Upper lobe of left lung (tissue), 6 donors: ENCODE measurements at regions not wholly inside any gene's neighbourhood (a gene's known extent, or its start where the extent isn't known, plus 50 kb on each side); places are given as distances from the start of the nearest gene placed in this dataset.

ENCODE experiments used
- ATAC-seq, 2 donors: fragments of 200-7000 bp; cut with Tn5 transposase; one replicate each; pipeline ENCODE4 v1.9.1; 2022; ENCODE audit warnings: mild to moderate bottlenecking in 2 of 2, moderate library complexity in 2 of 2; ENCODE audit not compliant: low FRiP score in 2 of 2
- DNase-seq, 2 donors: peaks; one replicate each; pipeline ENCODE4 v3.0.0-alpha.2; 2019 to 2020
- H3K27ac ChIP-seq, 4 donors: fragments of 200-600 bp; sonication (generic); one replicate each; pipeline ENCODE4 v1.5.1; 2016 to 2019
- H3K27me3 ChIP-seq, 4 donors: fragments of 200-600 bp; sonication (generic); one replicate each; pipeline ENCODE4 v1.5.1; 2017 to 2019
- H3K36me3 ChIP-seq, 4 donors: fragments of 200-600 bp; sonication (generic); one replicate each; pipeline ENCODE4 v1.5.1; 2016 to 2019
- H3K4me1 ChIP-seq, 4 donors: fragments of 200-600 bp; sonication (generic); one replicate each; pipeline ENCODE4 v1.5.1; 2018 to 2019
- H3K4me3 ChIP-seq, 4 donors: fragments of 200-600 bp; sonication (generic); one replicate each; pipeline ENCODE4 v1.5.1; 2017 to 2019; ENCODE audit warnings: mild to moderate bottlenecking in 2 of 4, moderate library complexity in 1 of 4
- H3K9me3 ChIP-seq, 4 donors: fragments of 200-600 bp; sonication (generic); one replicate each; pipeline ENCODE4 v1.5.1; 2018 to 2019
- EP300 ChIP-seq, 4 donors: sonication (generic); formaldehyde crosslinking; IDR thresholded peaks; one replicate each; pipeline ENCODE4 v1.5.1; 2017; ENCODE audit warnings: antibody characterized with exemption in 4 of 4, control low read depth in 2 of 4
- POLR2A ChIP-seq, 4 donors: fragments of 450-650 bp; IDR thresholded peaks; one replicate each; pipeline ENCODE4 v1.5.1; 2016 to 2017; ENCODE audit warnings: antibody characterized with exemption in 4 of 4, mild to moderate bottlenecking in 2 of 4
- POLR2AphosphoS5 ChIP-seq, 2 donors: sonication (generic); formaldehyde crosslinking; IDR thresholded peaks; one replicate each; pipeline ENCODE4 v1.5.1; 2017; ENCODE audit warnings: antibody characterized with exemption in 2 of 2
- WGBS, 2 donors: methylation state at CpG; one replicate each; pipeline ENCODE4 v1.1.5; 2017 to 2018; 5-methylcytosine and 5-hydroxymethylcytosine counted together
- TF ChIP-seq, protein P1 (sequence below), 6 experiments: fragments of 450-650 bp in 4 of 6; fragments of 200-600 bp in 2 of 6; sonication (generic) in 2 of 6; IDR thresholded peaks; one replicate each; pipeline ENCODE4 v1.5.1; 2016 to 2019; ENCODE audit warnings: antibody characterized with exemption in 6 of 6
- donor health status: DM: no; HTN: no; CAD: no; lungs with moderate emphysema.
- donor health status: DM: no; HTN: yes; CAD: no; lungs with severe emphysema.

DNA sequence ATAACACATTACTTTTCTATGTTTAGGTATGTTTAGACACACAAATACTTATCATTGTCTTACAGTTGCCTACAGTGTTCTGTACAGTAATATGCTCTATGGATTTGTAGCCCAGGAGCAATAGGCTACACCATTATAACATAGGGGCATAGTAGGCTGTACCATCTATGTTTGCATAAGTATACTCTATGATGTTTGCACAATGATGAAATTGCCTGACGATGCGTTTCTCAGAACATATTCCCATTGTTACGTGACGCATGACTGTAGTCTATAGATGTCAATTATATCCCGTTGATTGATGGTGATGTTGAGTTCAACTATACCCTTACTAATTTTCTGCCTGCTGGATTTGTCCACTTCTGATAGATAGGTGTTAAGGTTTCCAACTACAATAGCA is 139.4 kb upstream of the PFN2 start:
- Histone ChIP-seq H3K4me1 (no peaks in the 10 kb centered on the region), H3K27ac (no peak overlapping the region), H3K36me3 (no peaks in the 10 kb centered on the region), H3K4me3 (no peak overlapping the region), H3K27me3 (no peaks in the 10 kb centered on the region), H3K9me3 (no peaks in the 10 kb centered on the region)
- TF ChIP-seq POLR2AphosphoS5 (IDR thresholded peaks at IDR 0.05) (no peak), EP300 (IDR thresholded peaks at IDR 0.05) (no peak), POLR2A (IDR thresholded peaks at IDR 0.05) (no peak)
- TF ChIP-seq, protein P1, sequence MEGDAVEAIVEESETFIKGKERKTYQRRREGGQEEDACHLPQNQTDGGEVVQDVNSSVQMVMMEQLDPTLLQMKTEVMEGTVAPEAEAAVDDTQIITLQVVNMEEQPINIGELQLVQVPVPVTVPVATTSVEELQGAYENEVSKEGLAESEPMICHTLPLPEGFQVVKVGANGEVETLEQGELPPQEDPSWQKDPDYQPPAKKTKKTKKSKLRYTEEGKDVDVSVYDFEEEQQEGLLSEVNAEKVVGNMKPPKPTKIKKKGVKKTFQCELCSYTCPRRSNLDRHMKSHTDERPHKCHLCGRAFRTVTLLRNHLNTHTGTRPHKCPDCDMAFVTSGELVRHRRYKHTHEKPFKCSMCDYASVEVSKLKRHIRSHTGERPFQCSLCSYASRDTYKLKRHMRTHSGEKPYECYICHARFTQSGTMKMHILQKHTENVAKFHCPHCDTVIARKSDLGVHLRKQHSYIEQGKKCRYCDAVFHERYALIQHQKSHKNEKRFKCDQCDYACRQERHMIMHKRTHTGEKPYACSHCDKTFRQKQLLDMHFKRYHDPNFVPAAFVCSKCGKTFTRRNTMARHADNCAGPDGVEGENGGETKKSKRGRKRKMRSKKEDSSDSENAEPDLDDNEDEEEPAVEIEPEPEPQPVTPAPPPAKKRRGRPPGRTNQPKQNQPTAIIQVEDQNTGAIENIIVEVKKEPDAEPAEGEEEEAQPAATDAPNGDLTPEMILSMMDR (IDR thresholded peaks at IDR 0.05): no peak
- DNase-seq (no peak), ATAC-seq (no peak)
- 83 to 91% methylated on average over 5 of the region's 5 CpGs for WGBS, 2 donors

DNA sequence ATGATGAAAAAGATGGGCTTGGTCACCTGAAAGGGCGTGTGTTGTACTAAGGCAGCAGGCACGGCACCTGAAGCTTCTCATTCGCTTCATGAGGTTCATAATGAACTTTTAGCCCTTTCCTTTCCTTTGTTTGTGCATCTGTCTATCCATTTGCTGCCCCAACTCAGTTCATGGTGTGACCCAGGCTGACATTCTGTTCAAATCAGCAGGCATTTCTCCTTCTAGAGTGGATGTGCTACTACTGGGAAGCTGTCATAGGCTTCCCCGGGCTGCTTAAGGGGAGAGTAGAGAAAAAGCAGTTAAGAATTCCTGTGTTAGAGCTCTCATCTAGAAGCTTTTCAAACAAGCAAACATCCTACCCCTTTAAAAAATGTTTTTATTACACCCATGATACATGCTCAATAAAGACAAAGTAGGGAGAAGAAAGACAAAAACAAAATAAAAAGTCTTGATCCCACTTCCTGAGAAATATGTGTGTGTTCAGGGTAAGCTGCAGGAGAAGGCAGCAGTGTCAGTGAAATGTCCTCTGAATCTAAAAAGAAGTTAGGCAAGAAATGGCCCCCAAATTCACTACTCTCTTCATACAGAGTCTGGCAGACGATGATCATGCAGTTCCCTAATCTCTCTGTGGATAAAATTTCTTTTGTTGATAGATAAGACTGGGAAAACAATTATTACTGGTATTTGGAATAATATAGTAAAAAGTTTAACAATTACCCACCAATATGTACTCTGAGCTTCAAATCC is 136.9 kb upstream of the PFN2 start:
- Histone ChIP-seq H3K36me3 (no peaks in the 10 kb centered on the region), H3K27ac (no peak overlapping the region), H3K4me3 (no peak overlapping the region), H3K4me1 (no peaks in the 10 kb centered on the region), H3K27me3 (no peaks in the 10 kb centered on the region), H3K9me3 (no peaks in the 10 kb centered on the region)
- DNase-seq (no peak), ATAC-seq (no peak)
- TF ChIP-seq, protein P1 (IDR thresholded peaks at IDR 0.05): no peak
- TF ChIP-seq POLR2AphosphoS5 (IDR thresholded peaks at IDR 0.05) (no peak), EP300 (IDR thresholded peaks at IDR 0.05) (no peak), POLR2A (IDR thresholded peaks at IDR 0.05) (no peak)
- 68 to 76% methylated on average over 5 of the region's 5 CpGs for WGBS, 2 donors

DNA sequence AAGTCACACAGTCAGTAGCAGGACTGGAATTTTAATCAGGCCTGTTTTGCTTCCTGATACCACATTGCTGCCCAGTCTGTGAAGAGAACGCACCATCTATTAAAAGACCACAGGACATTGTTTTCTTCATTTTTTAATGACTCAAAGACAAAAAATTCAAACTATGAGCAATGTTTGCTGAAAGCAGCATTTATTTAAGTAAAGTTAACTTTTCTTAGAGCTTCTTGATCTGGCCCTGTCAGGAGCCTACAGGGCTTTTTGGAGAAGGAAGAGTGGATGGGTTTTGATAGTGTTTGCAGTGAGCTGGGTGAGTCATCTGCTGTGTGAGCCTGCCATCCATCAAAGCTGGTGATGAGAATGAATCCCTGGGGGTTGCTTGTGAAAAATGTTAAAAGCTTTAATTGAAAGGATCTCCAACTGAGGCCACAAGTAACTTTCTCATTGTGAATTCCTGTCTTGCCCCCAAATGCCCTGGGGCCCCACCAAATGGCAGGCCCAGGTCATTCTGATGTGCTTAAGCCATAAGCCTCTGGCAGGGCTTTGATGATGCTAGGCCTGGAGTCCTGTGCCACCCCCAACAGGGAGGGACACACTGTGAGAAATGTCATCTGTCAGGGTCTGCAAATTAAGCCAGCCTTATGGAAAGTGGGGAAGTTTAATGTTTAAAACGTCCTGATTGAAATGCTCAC is 136.2 kb upstream of the PFN2 start:
- Histone ChIP-seq H3K27me3 (no peaks in the 10 kb centered on the region), H3K27ac (no peak overlapping the region), H3K4me1 (no peaks in the 10 kb centered on the region), H3K4me3 (no peak overlapping the region), H3K9me3 (peaks cover 0 to 1% (median 0%) of the 10 kb centered on the region in 4 donors), H3K36me3 (no peaks in the 10 kb centered on the region)
- WGBS, 2 donors: 67 to 76% methylated on average over 2 of the region's 2 CpGs
- no peak for TF ChIP-seq EP300 (IDR thresholded peaks at IDR 0.05)
- TF ChIP-seq POLR2A (IDR thresholded peaks at IDR 0.05): no peak
- TF ChIP-seq, protein P1 (IDR thresholded peaks at IDR 0.05): no peak
- TF ChIP-seq POLR2AphosphoS5 (IDR thresholded peaks at IDR 0.05): no peak
- no peak for ATAC-seq
- no peak for DNase-seq

DNA sequence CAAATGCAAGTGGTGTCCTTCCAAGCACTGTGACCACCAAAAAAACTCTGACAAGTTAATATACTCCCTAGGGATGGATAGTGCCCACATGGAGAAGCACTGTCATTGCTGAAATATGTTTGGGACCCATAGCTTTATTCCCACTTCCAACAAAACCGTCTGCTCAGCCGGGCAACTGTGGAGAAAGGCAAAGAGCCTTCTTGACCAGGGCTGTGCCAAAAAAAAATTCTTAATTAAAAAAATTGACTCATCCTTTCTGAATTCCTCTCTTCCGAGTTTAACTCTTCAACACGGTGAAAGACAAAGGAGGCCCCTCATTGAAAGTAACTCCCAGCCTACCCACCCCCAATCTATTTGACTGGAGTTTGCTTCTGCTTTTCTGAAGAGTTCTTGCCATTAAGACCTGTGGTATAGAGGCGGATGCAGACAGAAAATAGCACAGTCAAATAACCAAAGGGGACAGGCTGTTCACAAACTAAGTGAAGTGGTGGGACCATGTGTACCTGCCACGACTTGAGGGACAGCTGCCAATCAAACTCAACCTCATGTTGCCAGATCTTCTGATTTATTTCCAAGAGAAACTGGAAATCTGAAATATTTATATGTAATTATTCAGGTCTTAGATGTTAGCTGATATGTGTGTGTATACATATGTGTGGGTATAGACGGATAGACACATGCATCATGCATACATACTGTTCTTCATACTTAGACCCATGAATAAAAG is 135.4 kb upstream of the PFN2 start:
- no peak overlapping the region for H3K4me3 ChIP-seq
- H3K27me3 ChIP-seq: no peaks in the 10 kb centered on the region
- TF ChIP-seq, protein P1 (IDR thresholded peaks at IDR 0.05): no peak
- TF ChIP-seq POLR2AphosphoS5 (IDR thresholded peaks at IDR 0.05) (no peak), EP300 (IDR thresholded peaks at IDR 0.05) (no peak), POLR2A (IDR thresholded peaks at IDR 0.05) (no peak)
- no peaks in the 10 kb centered on the region for H3K36me3 ChIP-seq
- WGBS, 2 donors: 83% methylated on average over 7 of the region's 7 CpGs
- no peak overlapping the region for H3K27ac ChIP-seq
- DNase-seq: no peak
- peaks cover 0 to 4% (median 0%) of the 10 kb centered on the region in 4 donors for H3K9me3 ChIP-seq
- ATAC-seq: no peak
- no peaks in the 10 kb centered on the region for H3K4me1 ChIP-seq
